NCI-H2081 treated with DMSO at 0.1 percent for 48 hours (cell line): ENCODE measurements at regions not wholly inside any gene's neighbourhood (a gene's known extent, or its start where the extent isn't known, plus 50 kb on each side); places are given as distances from the start of the nearest gene placed in this dataset.

Experiments used
- DNase-seq: peaks from one replicate; lab custom pipeline; 2025; lab: John Stamatoyannopoulos, UW

GRCh38 chr7:114856625-114857024, 65.3 kb upstream of the MDFIC start:
- no peak for DNase-seq

GRCh38 chr7:114857605-114858004, 64.3 kb upstream of the MDFIC start:
- no peak for DNase-seq

- DNase-seq, result no peak
Measured at GRCh38 chr7:114859477-114859876, 62.4 kb upstream of the MDFIC start.

GRCh38 chr7:114860206-114860605, 61.7 kb upstream of the MDFIC start:
- DNase-seq, result no peak

GRCh38 chr7:114862406-114862805, 59.5 kb upstream of the MDFIC start:
- DNase-seq, result no peak

- DNase-seq, result no peak
Measured at GRCh38 chr7:114864278-114864677, 57.6 kb upstream of the MDFIC start.

GRCh38 chr7:114865564-114865963, 56.3 kb upstream of the MDFIC start:
- no peak for DNase-seq
